GF-D8 (cell line): ENCODE measurements at regions not wholly inside any gene's neighbourhood (a gene's known extent, or its start where the extent isn't known, plus 50 kb on each side); places are given as distances from the start of the nearest gene placed in this dataset.
"Not testable (repeated sequence)": the region's sequence is repeated elsewhere in the genome, so short reads cannot be mapped to it uniquely, and the experiment has no call there.

ENCODE experiments used
- DNase-seq: peaks from one replicate; lab custom pipeline; 2025; lab: John Stamatoyannopoulos, UW

DNA sequence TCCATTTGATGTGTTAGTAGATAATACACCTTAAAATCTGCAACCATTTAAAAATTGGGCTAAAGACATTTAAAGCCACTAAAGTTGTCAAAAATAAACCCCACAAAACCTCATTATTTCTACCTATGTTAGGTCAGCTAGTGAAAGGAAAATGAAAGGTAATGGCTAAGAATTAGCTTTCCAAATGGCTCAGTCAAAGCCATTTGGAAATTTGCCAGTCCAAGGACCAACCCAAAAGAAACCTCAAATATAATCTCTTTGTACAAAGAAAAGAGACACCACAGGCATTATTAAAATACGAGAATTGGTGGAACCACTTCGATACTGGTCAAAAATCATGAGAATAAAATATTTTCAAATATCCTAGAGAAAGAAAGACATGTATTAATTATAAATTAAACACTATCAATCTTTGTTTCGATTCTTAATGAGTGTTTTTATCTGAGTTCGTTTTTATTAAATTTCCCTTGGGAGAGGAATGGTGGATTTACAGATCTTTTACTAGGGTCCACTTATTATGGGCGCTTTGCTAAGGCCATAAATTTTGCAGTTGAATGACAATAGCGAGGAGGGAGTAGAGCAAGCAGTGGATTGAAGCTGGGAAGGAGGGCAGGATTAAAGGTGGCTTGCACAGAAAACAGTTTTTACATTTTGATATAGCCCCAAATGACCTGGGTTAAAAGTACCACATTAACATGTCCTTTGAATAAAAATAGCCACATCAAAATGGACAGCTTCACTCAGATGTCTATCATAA, 116.8 kb upstream of the SHB start:
- no peak for DNase-seq

DNA sequence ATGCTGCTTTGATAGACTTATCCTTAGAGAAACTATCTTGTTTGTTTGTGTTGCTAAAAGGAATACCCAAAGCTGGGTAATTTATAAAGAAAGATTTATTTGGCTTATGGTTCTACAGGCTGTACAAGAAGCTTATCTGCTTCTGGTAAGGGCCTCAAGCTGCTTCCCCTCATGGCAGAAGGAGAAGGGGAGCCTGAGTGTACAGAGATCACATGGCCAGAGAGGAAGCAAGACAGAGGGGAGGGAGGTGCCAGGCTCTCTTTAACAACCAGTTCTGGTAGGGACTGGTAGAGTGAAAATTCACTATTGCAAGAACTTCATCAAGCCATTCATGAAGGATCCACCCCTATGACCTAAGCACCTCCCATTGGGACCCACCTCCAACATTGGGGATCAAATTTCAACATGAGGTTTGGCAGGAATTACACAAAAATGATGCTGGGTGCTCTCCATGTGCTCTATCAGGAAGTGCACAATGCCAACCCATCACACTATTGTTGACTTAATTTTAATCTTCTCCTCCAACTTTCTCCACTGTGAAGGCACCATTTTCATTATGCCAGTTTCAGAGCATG, 115.1 kb upstream of the SHB start:
- DNase-seq: no peak

- DNase-seq: no peak
Observed at GRCh38 chr9:38182321-38182720, 113.3 kb upstream of the SHB start.

DNA sequence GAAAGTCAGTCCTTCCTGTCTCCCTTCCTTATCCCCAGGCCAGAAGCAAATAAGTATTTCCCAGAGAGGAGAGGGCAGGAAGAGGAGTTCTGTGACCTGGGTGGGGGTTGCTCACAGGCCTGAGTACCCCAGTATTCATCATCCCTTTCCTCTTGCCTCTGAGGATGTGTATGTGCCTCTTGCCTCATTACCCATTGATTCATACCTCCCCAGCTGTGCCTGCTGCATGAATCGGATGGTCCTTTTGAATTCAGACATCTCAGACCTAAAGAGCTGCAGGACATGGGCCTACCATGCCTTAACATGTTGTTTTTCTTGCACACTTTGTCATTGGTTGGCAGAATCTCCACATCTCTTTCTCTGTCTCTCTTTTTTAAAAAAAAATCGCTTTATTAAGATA, 112.8 kb upstream of the SHB start:
- DNase-seq: no peak

DNA sequence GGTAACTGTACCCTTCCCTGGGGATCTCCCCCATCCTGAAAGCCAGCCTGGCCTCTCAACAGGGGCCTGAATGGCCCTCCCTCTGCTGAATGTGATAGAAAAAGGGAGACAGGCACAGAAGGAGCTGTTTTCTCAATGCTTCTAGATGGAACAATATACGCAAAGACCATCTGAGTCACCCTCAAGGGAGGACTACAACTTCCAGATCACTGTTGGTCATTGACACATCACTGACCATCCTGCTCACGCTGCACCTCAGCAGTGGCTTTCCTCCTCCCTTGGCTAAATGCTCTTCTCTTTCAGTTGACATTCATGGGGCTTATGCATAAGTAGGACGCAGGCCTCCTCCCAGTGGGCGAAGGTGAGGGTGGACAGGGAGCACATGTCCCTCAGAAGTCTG, 112.2 kb upstream of the SHB start:
- no peak for DNase-seq

GRCh38 chr9:38180656-38181055, 111.6 kb upstream of the SHB start:
- no peak for DNase-seq

- DNase-seq: no peak
Observed at GRCh38 chr9:38179965-38180364, 110.9 kb upstream of the SHB start.

- DNase-seq: no peak
Observed at GRCh38 chr9:38178237-38178636, 109.2 kb upstream of the SHB start.

GRCh38 chr9:38177680-38178079, 108.7 kb upstream of the SHB start:
- no peak for DNase-seq

DNA sequence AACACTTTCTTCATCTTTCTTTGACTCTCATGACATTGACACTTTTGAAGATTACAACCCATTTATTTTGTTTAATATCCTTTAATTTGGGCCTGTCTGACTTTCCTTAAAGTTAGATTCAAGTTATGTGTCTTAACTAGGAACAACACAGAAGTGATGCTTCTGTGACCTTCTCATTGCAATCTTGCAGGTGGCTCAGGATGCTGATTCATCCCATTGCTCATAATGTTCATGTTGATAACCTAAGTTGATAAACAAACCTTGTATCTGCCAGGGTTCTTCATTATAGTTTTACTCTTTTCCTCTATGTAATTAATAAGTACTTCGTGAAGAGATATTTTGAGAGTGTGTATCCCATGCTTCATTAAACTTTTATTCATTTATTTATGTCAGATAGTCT, 107.2 kb upstream of the SHB start:
- no peak for DNase-seq

DNA sequence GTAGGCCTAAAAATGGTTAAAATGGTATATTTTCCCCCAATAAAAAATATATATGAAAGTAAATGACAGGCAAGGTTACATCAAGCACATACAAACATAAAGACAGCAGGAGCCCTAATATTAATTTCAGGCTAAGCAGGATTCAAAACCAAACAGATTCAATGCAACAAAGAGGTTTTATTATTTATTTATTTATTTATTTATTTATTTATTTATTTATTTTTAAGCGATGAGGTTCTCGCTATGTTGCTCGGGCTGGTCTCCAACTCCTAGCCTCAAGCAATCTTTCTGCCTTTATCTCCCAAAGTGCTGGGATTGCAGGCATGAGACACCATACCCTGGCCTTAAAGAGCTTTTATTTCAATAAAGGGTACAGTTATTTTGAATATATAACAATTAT, 106.4 kb upstream of the SHB start:
- no peak for DNase-seq

GRCh38 chr9:38172586-38172985, 103.6 kb upstream of the SHB start:
- no peak for DNase-seq

DNA sequence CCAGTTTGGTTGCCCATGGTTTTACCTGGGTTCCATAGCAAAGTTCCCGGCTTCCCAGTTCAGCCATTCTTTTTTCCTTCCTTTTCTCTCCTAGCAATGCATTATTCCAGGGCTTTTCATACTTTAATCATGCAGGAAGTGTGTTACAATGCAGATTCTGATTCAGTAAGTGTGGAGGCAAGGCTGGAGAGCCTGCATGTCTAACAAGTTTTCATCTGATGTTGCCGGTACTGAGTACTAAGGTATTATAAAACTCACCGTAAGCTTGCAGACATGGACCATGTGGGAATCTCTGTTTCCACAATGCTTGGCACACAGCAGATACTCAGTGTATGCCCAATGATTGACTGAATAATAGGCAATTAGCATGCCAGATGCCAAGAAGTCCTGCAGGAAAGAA, 102.9 kb upstream of the SHB start:
- no peak for DNase-seq

DNA sequence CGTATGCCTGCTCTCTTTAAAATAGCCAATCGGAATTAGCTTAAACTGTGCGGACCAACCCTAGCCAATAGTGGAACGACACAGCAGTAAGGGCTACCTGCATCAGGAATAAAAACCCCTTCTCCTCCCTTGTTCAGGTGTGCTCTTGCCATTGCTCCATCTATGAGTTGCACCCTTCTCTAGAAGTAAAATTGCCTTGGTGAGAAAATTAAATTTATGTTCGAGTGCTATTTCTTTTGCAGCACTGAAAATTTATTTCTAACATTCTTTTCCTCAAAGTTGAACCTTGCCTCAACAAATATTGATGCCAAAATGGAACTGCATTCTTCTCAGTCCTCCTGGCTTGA, 102.5 kb upstream of the SHB start:
- DNase-seq: no peak

DNA sequence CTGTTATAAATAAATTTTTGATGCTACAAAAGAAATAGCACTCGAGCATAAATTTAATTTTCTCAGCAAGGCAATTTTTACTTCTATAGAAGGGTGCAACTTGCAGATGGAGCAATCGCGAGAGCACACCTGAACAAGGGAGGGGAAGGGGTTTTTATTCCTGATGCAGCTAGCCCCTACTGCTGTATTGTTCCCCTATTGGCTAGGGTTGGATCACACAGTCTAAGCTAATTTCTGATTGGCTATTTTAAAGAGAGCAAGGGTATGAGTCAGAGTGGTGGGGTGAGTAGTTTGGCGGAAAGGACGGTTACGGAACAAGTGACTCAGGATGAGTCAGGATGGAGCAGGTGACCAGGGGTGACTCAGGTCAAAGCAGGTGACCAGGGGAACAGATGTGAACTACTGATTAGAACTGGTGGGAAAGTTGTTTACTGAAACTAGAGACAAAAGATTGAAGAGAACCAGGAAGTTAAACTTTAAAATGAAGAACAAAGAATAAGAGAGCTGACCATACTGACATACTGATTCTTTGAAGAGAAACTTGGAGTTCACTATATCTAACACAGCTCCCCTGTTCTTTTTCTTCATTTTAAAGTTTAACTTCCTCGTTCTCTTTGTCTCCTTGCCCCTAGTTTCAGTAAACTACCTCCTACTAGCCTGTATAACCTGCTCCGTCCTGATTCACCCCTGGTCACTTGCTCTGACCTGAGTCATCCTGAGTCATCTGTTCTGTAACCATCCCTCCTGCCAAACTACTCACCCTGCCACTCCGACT, 101.9 kb upstream of the SHB start:
- DNase-seq: not testable (repeated sequence)

- DNase-seq: not testable (repeated sequence)
Observed at GRCh38 chr9:38170155-38170554, 101.1 kb upstream of the SHB start.

DNA sequence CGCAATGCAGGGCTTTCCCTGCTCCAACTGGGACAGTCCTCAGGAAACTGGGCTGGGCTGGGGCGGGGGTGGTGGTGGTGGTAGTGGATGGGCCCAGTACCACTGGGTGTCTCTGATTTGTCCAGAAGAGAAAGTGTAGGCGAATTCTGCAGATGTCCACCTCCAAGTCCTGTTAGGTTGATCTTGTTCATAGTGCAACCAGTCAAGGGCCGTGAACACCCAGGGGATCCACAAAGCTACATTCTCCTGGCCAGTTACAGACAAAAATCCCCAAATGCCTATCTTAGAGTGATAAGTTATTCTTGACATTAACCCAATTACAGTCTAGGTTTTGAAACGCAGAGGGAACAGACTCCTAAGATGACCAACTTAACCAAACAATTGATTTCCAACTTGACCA, 97.5 kb upstream of the SHB start:
- DNase-seq: no peak

DNA sequence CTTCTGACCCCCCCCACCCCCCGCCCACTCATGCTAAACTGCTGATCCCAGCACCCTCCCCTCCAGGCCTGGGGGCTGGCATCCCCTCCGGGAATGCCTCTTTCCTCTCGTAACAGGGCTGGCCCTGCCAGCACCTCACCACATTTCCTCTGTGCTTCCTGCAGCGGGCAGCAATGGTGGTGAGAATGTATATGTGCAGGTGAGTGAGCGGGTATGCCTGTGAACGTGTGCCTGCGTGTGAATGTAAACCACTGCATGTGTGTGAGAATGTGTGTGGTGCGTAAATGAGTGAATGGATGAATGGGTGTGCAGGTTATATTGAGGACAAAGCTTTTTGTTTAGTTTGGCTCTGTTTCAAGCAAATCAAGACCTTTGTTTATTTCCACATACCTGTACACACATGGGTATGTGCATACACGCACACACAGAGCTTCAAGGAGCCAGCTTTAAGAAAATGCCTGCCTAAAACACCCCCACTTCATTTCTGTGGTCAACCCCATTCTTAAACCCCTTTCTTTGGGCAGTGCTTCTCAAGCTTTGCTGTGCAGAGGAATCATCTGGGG, 95.7 kb upstream of the SHB start:
- DNase-seq: no peak

DNA sequence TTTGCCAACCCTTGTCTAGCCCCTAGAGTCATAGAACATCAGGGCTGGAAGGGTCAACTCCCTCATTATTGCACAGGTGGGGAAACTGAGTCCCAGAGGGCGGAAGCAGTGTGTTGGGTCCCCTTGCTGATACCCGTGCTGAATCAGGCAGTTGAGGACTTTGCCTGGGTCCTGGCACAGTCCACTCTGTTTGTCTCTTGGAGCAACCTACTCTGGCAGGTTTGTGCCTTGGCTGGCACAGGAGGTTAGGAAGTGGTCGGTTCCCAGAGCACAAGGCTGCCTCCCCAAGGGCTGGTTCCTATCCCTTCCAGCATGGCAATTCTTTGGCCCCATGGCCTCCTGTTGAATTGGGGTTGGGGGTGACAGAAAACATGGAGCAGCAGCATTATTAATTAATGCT, 94.5 kb upstream of the SHB start:
- DNase-seq: no peak

GRCh38 chr9:38162332-38163211, 93.5 kb upstream of the SHB start:
- no peak for DNase-seq

DNA sequence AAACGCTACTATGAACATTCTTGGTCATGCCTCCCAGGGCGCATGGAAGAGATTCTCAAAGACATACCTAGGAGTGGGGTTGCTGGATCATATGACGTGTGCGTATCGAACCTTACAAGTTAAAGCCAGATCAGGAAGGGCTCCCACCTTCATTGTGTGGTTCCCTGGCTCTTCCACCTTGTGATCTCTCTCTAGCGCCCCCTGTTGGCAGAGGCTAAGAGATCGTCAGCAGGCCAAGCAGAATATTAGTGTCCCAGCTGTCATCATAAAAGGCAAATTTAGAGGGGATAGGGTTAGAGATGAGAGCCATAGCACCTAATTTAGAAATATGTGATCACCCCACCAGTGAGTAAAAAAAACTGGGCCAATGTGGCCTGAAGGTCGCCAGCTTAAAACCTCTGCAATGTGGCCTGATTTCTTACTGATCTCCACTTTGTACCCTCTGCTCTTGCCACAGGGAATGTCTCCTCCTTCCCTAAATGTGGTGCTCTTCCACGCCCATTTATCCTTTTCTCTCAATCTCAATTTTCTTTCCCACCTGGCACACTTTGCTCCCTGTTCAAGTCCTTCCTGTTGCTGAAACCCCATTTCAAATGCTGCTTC, 91.7 kb upstream of the SHB start:
- no peak for DNase-seq

DNA sequence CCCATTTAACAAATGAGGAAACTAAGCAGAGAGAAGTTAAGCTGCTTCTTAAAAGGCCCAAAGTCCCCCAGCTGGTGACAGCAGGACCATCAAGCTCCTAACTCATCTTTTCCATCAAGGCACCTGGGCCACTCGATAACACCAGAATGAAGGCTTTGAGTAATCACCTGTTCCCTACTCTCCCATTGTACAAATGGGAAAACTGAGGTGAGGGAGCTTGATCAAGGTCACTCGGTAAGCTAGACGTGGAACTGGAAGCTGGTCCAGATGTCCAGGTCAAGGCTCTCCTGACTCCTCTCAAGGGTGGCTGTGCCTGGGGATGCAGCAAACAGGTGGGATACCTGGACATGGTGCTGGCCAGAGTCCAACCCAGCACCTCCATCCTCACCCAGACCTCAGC, 90.6 kb upstream of the SHB start:
- DNase-seq: no peak
